T-helper 2 cell treated with Interferon-gamma antibody and Interleukin-4, amounts not matched to agents 5 μg/mL and 100 μg/mL, for 36 hours (primary cell): ENCODE measurements at regions not wholly inside any gene's neighbourhood (a gene's known extent, or its start where the extent isn't known, plus 50 kb on each side); places are given as distances from the start of the nearest gene placed in this dataset.
"Not testable (repeated sequence)": the region's sequence is repeated elsewhere in the genome, so short reads cannot be mapped to it uniquely, and the experiment has no call there.

Source experiments
- DNase-seq: peaks from one replicate; pipeline ENCODE4 v3.0.0; 2021; ENCODE audit warnings: low spot score
- H3K27ac Mint-ChIP-seq: one replicate; pipeline ENCODE4 v1.8.0; 2021; ENCODE audit warnings: mild to moderate bottlenecking, mixed read lengths
- H3K27me3 Mint-ChIP-seq: one replicate; pipeline ENCODE4 v1.8.0; 2021; ENCODE audit warnings: low read depth, mixed read lengths
- H3K36me3 Mint-ChIP-seq: one replicate; pipeline ENCODE4 v1.8.0; 2021; ENCODE audit warnings: low read depth, mixed read lengths
- H3K4me1 Mint-ChIP-seq: one replicate; pipeline ENCODE4 v1.8.0; 2021; ENCODE audit warnings: low read depth, mixed read lengths
- H3K4me3 Mint-ChIP-seq: one replicate; pipeline ENCODE4 v1.8.0; 2022; ENCODE audit warnings: mild to moderate bottlenecking, moderate library complexity, mixed read lengths
- H3K9me3 Mint-ChIP-seq: one replicate; pipeline ENCODE4 v1.8.0; 2021; ENCODE audit warnings: mixed read lengths

DNA sequence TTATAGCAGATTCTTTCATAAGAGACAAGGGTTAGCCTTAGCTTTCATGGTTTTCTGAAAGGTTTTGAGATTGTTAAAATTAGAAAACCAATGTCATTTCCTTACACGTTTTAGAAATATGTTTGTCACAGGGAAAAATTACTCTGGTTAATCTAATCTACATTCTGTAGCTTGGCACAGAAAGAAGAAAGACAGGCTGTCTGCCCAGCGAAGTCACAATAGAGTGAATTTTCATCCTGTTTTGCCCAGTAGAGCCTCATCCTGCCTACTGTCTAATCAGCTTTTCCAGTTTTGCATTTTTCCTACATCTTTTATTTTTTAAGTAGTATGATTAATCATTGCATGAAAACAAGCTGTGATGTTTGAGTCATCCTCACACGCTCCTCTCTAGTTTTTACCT is 688.8 kb downstream of the MTRR start:
- no peak overlapping the region for H3K27ac Mint-ChIP-seq
- H3K4me3 Mint-ChIP-seq, result no peak overlapping the region
- H3K36me3 Mint-ChIP-seq, result no peaks in the 10 kb centered on the region
- H3K27me3 Mint-ChIP-seq, result no peaks in the 10 kb centered on the region
- DNase-seq, result no peak
- peaks cover 19% of the 10 kb centered on the region for H3K9me3 Mint-ChIP-seq
- H3K4me1 Mint-ChIP-seq, result no peaks in the 10 kb centered on the region

DNA sequence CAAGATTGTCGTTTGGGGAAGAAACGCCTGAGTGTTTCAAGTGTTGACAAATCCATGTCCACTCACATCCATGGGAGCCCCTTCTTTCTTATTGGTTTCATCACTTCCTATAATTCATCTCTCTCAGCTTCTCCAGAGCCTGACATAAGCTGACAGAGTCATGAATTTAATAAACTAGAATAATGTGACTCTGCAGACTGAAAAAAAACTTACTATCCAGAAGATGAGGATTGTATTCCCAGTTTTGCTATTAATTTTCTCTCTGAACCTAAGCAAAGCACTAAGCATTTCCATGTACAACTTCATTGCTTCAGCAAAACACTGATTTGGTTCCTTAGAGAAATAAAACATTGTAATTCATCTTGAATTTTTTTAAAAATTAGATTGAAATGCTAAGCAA is 691.8 kb downstream of the MTRR start:
- no peak for DNase-seq
- Mint-ChIP-seq H3K9me3 (peaks cover 9% of the 10 kb centered on the region), H3K4me1 (no peaks in the 10 kb centered on the region), H3K4me3 (no peak overlapping the region), H3K27me3 (no peaks in the 10 kb centered on the region), H3K36me3 (no peaks in the 10 kb centered on the region), H3K27ac (no peak overlapping the region)

DNA sequence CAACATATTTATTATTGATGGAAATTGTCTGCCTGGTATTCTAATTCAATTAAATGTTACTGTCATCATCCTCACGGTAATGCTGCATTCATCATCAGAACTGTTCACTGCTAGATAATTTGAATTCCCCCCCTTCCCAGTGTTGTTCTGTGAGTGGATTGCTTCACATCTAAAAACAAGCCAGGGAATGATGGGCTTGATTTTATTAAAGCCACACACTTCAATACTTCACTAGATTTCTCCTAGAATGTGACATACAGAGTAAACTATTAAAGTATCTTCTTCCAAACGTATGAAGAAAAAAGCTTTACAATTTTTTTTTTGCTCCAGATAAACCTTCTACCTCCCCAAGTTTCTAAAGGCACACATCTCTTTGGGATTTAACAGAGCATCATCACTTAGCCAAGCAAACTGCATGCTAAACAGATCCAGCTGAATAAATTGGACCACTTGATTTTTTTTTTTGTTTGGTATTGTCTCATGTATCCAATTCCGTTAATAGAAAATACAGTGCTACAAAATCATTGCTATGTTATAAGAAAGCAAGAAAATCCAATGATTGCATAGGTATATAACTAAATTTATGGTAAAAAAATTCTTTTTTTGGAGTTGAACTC is 692.4 kb downstream of the MTRR start:
- Mint-ChIP-seq H3K4me3 (no peak overlapping the region), H3K27ac (no peak overlapping the region), H3K27me3 (no peaks in the 10 kb centered on the region), H3K4me1 (no peaks in the 10 kb centered on the region), H3K9me3 (peaks cover 9% of the 10 kb centered on the region), H3K36me3 (no peaks in the 10 kb centered on the region)
- no peak for DNase-seq

DNA sequence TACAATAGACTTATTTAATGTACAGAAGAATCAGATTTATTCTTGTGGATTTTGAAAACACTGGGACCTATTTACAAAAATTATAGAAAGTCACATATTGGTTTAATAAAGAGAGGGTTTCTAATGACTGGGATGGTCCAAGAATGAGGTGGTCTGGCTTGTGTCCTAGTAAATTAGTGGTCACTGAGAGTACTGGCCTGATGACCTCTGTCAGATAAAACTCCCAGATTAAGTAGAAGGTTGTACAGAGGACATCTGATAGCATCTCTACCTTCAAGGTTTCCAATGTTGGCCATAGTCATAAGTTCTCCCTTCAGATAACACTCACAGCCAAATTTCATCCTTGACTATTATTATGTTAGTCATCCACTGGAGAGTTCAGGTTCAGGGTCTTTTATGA is 692.9 kb downstream of the MTRR start:
- no peak for DNase-seq
- no peak overlapping the region for H3K27ac Mint-ChIP-seq
- H3K27me3 Mint-ChIP-seq, result no peaks in the 10 kb centered on the region
- H3K9me3 Mint-ChIP-seq, result peaks cover 9% of the 10 kb centered on the region
- H3K4me3 Mint-ChIP-seq, result no peak overlapping the region
- no peaks in the 10 kb centered on the region for H3K4me1 Mint-ChIP-seq
- H3K36me3 Mint-ChIP-seq, result no peaks in the 10 kb centered on the region

DNA sequence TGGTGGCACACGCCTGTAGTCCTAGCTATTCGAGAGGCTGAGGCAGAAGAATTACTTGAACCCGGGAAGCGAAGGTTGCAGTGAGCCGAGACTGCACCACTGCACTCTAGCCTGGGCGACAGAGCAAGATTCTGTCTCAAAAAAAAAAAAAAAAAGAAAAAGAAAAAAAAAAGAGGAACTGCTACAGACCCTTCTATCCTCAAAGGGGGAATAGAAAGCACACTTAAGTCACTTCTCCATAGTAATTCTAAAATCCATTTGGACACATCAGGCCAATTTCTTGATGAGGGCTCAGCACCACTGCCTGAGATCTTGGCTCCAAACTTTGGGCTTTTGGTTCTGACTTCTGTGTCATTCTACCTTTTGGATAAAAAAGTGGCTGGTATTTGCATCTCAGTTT is 694.6 kb downstream of the MTRR start:
- not testable (repeated sequence) for DNase-seq, H3K27me3 Mint-ChIP-seq, H3K4me3 Mint-ChIP-seq, H3K27ac Mint-ChIP-seq, H3K9me3 Mint-ChIP-seq, H3K36me3 Mint-ChIP-seq, H3K4me1 Mint-ChIP-seq

DNA sequence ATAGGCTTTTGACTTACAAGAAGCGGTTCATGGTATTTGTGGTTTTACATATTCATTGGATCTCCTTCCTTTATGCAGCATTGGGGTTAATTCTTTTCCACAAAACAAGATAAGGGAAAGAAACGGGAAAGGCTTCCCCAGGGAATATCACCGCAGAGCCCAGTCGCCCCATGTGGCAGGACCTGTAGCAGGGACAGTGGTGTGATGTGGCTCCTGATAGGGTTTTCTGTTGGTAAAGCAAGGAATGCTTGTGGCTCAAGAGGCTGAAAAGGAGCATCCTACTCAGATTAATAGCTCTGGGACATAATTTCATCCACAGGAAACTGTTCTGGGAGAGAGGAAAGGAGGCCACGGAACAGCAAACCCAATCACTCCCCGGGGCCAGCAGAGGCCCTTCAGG is 699.9 kb downstream of the MTRR start:
- Mint-ChIP-seq H3K27me3 (no peaks in the 10 kb centered on the region), H3K36me3 (no peaks in the 10 kb centered on the region), H3K27ac (no peak overlapping the region), H3K4me3 (no peak overlapping the region), H3K4me1 (no peaks in the 10 kb centered on the region), H3K9me3 (peaks cover 15% of the 10 kb centered on the region)
- DNase-seq, result no peak

DNA sequence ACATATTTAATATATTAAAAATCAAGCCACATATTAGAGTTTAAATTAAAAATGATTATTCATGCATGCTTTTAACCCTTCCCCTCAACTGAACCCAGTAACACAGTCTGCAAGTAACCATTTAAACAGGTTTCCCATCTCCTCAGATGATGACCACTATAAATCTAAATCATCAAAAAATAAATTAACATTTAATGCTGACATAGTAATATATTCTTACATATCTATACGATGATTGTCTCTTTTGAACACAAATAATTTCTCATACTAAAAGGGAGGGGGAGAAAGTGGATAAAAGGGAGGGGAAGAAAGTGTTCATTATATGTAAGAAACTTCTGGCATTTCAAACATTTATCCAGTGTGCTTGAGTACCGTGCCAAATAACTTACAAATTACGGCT is 701.6 kb downstream of the MTRR start:
- DNase-seq, result no peak
- H3K36me3 Mint-ChIP-seq, result no peaks in the 10 kb centered on the region

DNA sequence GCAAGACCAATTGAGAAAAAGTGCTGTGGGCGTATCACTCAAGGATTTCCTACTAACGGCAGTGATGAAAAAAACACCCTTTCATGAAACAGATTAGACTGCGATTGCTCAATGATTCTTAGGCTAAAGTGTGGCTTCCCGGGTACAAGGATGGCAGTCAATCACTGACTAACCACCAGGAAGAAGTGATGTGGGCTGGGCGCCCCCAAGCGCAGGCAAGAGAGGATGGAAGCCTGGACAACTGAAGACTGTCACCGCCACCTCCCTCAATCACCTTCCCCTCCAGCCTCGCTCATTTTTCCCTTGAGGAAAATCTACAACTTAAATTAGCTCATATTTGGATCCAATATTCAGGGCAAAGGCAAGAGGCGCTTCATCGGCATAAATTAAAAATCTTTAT is 707.2 kb downstream of the MTRR start:
- peaks cover 42% of the 10 kb centered on the region for H3K9me3 Mint-ChIP-seq
- H3K27ac Mint-ChIP-seq, result no peak overlapping the region
- no peaks in the 10 kb centered on the region for H3K4me1 Mint-ChIP-seq

More for the DNA sequence above, 701.6 kb downstream of the MTRR start:
- H3K4me3 Mint-ChIP-seq, result no peak overlapping the region
- peaks cover 21% of the 10 kb centered on the region for H3K9me3 Mint-ChIP-seq
- H3K4me1 Mint-ChIP-seq, result no peaks in the 10 kb centered on the region
- no peak overlapping the region for H3K27ac Mint-ChIP-seq
- no peaks in the 10 kb centered on the region for H3K27me3 Mint-ChIP-seq

DNA sequence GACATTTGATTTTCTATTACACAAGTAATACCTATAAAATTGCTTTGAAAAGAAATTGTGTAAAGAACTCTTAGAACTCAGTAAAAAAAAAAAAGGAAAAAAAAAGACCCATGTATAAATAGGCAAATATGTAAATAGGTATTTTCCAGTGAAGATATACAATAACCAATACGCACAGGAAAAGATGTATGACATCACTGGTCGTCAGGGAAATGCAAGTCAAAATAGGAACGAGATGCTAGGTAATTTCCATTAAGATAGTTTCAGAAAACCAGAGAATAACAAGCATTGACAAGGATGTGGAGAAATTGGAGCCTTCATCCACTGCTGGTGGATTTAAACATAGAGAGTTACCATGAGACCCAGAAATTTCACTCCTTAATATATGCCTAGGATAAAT is 708.8 kb downstream of the MTRR start:
- Mint-ChIP-seq H3K36me3 (no peaks in the 10 kb centered on the region), H3K27ac (no peak overlapping the region), H3K9me3 (peaks cover 44% of the 10 kb centered on the region), H3K4me3 (no peak overlapping the region), H3K4me1 (no peaks in the 10 kb centered on the region), H3K27me3 (no peaks in the 10 kb centered on the region)
- no peak for DNase-seq

More for the DNA sequence above, 707.2 kb downstream of the MTRR start:
- H3K4me3 Mint-ChIP-seq, result no peak overlapping the region
- DNase-seq, result no peak
- H3K27me3 Mint-ChIP-seq, result no peaks in the 10 kb centered on the region
- no peaks in the 10 kb centered on the region for H3K36me3 Mint-ChIP-seq

DNA sequence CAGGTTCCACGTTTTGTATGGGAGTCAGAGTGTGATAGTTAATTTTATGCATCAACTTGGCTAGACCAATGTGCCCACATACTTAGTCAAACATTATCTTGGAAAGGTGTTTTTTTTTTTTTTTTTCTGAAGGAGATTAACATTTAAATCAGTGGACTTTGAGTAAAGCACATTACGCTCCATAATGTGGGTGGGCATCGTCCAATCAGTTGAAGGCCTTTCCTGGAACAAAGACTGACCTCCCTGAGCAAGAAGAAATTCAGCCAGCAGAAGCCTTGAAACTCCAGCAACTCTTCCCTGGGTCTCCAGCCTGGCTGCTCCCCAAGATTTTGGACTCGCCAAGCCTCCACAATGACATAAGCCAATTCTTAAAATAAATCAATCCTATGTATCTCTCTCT is 711.4 kb downstream of the MTRR start:
- Mint-ChIP-seq H3K4me3 (no peak overlapping the region), H3K9me3 (peaks cover 30% of the 10 kb centered on the region), H3K4me1 (no peaks in the 10 kb centered on the region), H3K36me3 (no peaks in the 10 kb centered on the region), H3K27me3 (no peaks in the 10 kb centered on the region), H3K27ac (no peak overlapping the region)
- no peak for DNase-seq

DNA sequence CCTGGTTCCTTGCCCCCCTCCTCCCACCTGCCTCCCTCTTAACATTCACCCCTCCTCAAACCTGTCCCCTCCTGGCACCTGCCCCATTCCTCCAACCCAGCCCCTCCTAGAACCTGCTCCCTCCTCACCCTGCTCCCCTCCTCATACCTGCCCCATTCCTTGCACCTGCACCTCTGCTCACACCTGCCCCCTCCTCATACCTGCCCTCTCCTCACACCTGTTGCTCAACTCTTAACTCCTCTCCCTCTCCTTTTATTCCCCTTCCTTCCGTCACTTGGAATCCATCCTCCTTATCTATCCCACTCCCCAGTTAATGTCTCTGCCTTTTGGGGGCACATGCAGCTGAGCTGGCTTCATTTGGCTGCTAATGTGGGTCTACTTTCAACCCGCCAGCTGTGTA is 712.1 kb downstream of the MTRR start:
- DNase-seq, result no peak
- Mint-ChIP-seq H3K4me1 (no peaks in the 10 kb centered on the region), H3K27me3 (no peaks in the 10 kb centered on the region), H3K27ac (no peak overlapping the region), H3K9me3 (peaks cover 25% of the 10 kb centered on the region), H3K36me3 (no peaks in the 10 kb centered on the region), H3K4me3 (no peak overlapping the region)

DNA sequence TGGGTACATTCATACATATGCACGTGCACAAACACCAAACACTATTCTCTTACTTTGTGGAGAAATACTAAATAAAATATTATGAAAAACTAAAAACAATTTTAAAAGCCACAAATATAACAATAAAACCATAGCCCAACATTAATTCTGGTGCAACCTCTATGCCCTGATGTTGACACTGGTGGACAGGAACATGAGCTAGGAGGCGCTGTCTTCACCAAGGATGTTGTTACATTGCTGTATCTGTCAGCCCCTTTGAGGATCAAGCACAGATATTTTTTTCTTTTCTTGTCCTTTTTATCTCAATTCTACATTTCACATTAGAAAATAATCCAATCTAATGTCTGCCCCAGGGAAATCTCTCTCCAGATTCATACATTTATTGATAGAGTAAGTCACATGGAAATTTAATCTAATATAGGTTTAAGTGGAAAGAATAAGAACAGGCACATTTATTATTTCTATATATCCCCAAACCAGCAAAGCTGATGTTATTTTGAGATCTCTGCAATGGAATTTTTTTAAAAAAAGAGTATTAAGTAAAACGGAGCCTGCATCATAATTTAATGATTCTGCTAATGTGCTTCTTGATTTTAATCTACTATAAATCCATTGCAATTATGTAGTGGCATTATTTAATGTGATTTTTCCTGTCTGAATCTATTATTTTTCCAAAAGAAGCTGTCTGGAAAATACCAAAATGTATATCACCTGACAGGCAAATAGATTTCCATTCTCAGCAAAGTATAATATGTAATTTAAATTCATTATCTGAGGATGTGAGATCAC is 716.5 kb downstream of the MTRR start:
- H3K4me3 Mint-ChIP-seq, result no peak overlapping the region
- H3K27ac Mint-ChIP-seq, result no peak overlapping the region
- no peak for DNase-seq
- peaks cover 24% of the 10 kb centered on the region for H3K9me3 Mint-ChIP-seq
- no peaks in the 10 kb centered on the region for H3K36me3 Mint-ChIP-seq
- no peaks in the 10 kb centered on the region for H3K27me3 Mint-ChIP-seq
- H3K4me1 Mint-ChIP-seq, result no peaks in the 10 kb centered on the region

DNA sequence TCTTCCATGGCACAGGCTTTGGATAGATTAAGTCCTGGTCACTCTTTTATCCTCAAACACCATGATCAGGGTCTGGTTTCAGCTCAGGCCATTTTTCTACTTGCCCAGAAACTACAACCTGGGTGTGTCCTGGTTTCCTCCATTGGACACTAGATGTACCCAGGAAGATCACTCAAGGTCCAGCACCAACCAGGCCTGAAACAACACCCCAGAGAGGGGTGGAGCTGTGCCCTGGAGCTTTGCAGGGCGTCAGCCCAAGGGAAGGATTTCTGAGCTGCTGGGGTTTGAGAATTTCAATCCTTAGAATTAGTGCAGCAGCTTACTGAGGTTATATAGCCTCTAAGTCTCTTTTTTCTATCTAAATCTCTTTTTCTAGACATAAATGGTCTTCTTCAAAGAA is 722.0 kb downstream of the MTRR start:
- no peaks in the 10 kb centered on the region for H3K36me3 Mint-ChIP-seq
- no peak overlapping the region for H3K27ac Mint-ChIP-seq
- no peaks in the 10 kb centered on the region for H3K4me1 Mint-ChIP-seq
- peaks cover 14% of the 10 kb centered on the region for H3K9me3 Mint-ChIP-seq
- H3K4me3 Mint-ChIP-seq, result no peak overlapping the region
- DNase-seq, result no peak
- H3K27me3 Mint-ChIP-seq, result no peaks in the 10 kb centered on the region

DNA sequence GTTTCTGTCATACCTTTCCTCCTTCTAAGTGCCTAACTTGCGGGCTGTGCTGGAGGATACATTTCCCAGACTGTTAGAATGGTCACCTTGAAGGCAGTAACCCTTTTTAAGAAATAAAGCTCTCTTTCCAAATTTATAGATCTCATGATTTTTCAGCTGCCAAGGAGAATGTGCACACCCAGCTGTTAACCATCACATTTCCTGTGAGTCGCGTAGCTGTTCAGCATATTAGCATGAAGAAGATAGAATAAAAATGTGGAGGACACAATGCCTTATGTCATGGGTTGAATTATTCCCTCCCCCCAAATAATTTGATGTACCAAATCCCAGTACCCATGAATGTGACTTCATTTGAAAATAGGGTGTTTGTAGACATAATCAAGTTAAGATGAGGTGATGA is 729.4 kb downstream of the MTRR start:
- DNase-seq, result no peak
- no peak overlapping the region for H3K4me3 Mint-ChIP-seq
- H3K9me3 Mint-ChIP-seq, result peaks cover 13% of the 10 kb centered on the region
- H3K4me1 Mint-ChIP-seq, result no peaks in the 10 kb centered on the region
- H3K36me3 Mint-ChIP-seq, result no peaks in the 10 kb centered on the region
- no peak overlapping the region for H3K27ac Mint-ChIP-seq
- H3K27me3 Mint-ChIP-seq, result no peaks in the 10 kb centered on the region

DNA sequence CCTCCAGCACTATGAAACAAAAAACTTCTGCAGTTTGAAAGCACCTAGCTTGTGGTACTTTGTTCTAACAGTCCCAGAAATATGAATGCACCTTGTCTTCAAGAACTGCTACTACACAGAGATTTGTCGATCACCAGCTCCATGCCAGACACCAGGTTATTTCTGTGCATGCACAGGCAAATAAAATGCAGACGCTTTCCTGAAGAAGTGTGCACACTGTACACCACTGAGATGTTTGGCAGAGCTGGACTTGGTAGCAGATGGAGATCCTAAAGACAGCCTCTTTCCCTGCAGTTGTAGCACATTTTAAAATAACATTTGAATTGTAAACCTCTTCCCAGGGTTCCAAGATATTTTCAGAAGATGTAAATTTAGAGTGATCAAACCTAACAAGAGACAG is 730.0 kb downstream of the MTRR start:
- H3K36me3 Mint-ChIP-seq, result no peaks in the 10 kb centered on the region
- H3K27ac Mint-ChIP-seq, result no peak overlapping the region
- H3K4me1 Mint-ChIP-seq, result no peaks in the 10 kb centered on the region
- peaks cover 13% of the 10 kb centered on the region for H3K9me3 Mint-ChIP-seq
- no peak for DNase-seq
- H3K27me3 Mint-ChIP-seq, result no peaks in the 10 kb centered on the region
- no peak overlapping the region for H3K4me3 Mint-ChIP-seq
